HepG2 (cell line): ENCODE measurements at regions not wholly inside any gene's neighbourhood (a gene's known extent, or its start where the extent isn't known, plus 50 kb on each side); places are given as distances from the start of the nearest gene placed in this dataset.

Source experiments
- ATAC-seq: fragments of 200-7000 bp; cut with Tn5 transposase; 3 replicates; pipeline ENCODE4 v1.9.1; 2020; ENCODE audit warnings: mild to moderate bottlenecking, moderate library complexity
- BruUV-seq: library from RNA; stranded (reverse); fragments of 400-500 nt; replicated peaks from 2 replicates; lab custom pipeline; 2021; lab: Mats Ljungman, UMichigan
- CTCF ChIA-PET: fragments of 300-600 bp; formaldehyde crosslinking; extraction: SDS; loops from one replicate; lab custom pipeline; 2021; ENCODE audit warnings: low total read pairs, inconsistent platforms, low intra/inter-chr PET ratio; lab: Yijun Ruan, JAX
- POLR2A ChIA-PET: fragments of 350-600 bp; sonication (Branson Sonifier 250); formaldehyde crosslinking; loops from one replicate; lab custom pipeline; 2020; ENCODE audit warnings: antibody characterized with exemption, inconsistent platforms; lab: Yijun Ruan, JAX
- DNase-seq: peaks from one replicate; pipeline ENCODE4 v3.0.0-alpha.2; 2015; ENCODE audit warnings: low spot score
- FAIRE-seq: peaks from 3 replicates; lab custom pipeline; 2011; peaks lifted over from hg19 to GRCh38; lab: Jason Lieb, UNC
- H2AFZ ChIP-seq: one replicate; pipeline ENCODE4 v1.6.1; 2011; ENCODE audit warnings: low read length, inconsistent platforms
- H3K27ac ChIP-seq: fragments of 300-600 bp; 3 replicates; pipeline ENCODE4 v1.8.0; 2011; ENCODE audit warnings: mixed run types, mild to moderate bottlenecking, mixed read lengths, low read length, inconsistent platforms; ENCODE audit not compliant: insufficient read depth; ENCODE audit errors: extremely low read length
- H3K27me3 ChIP-seq, 2 experiments: fragments of 200-600 bp in 1 of 2; 2 replicates in 1 of 2; 3 replicates in 1 of 2; pipeline versions ENCODE4 v1.6.0 to v1.8.0; 2011; ENCODE audit warnings: low read length in 2 of 2, mild to moderate bottlenecking in 2 of 2, moderate library complexity in 2 of 2, inconsistent platforms in 1 of 2; ENCODE audit not compliant: insufficient read depth in 2 of 2, control insufficient read depth in 1 of 2
- H3K36me3 ChIP-seq, 2 experiments: fragments of 200-600 bp in 1 of 2; replicated peaks in 1 of 2; 2 replicates in 1 of 2; 3 replicates in 1 of 2; pipeline versions ENCODE4 v1.5.1 to v1.8.0; 2011; ENCODE audit warnings: low read length in 2 of 2, inconsistent platforms in 1 of 2; ENCODE audit not compliant: insufficient read depth in 2 of 2, control insufficient read depth in 1 of 2
- H3K4me1 ChIP-seq: 2 replicates; pipeline ENCODE4 v1.5.1; 2012; ENCODE audit warnings: low read length, inconsistent platforms; ENCODE audit not compliant: insufficient read depth
- H3K4me2 ChIP-seq: 2 replicates; pipeline ENCODE4 v1.6.0; 2011; ENCODE audit warnings: low read depth, low read length, inconsistent platforms
- H3K4me3 ChIP-seq, 3 experiments: fragments of 200-600 bp in 1 of 3; sonication (generic), shearing (Covaris generic) in 1 of 3; replicated peaks in 1 of 3; 2 replicates each; pipeline ENCODE4 v1.5.1; 2011 to 2016; ENCODE audit warnings: low read length in 3 of 3, inconsistent platforms in 2 of 3, low read depth in 2 of 3, mild to moderate bottlenecking in 2 of 3, control low read depth in 1 of 3, mixed read lengths in 1 of 3; ENCODE audit not compliant: insufficient read depth in 1 of 3
- H3K79me2 ChIP-seq: one replicate; pipeline ENCODE4 v1.6.1; 2011; ENCODE audit warnings: low read length, inconsistent platforms; ENCODE audit not compliant: insufficient read depth
- H3K9ac ChIP-seq: 2 replicates; pipeline ENCODE4 v1.6.0; 2011; ENCODE audit warnings: mild to moderate bottlenecking, low read depth, low read length, inconsistent platforms; ENCODE audit not compliant: insufficient read depth
- H3K9me3 ChIP-seq: 2 replicates; pipeline ENCODE4 v1.5.1; 2012; ENCODE audit warnings: mild to moderate bottlenecking, low read length
- H4K20me1 ChIP-seq: 2 replicates; pipeline ENCODE4 v1.6.0; 2011; ENCODE audit warnings: inconsistent platforms, mild to moderate bottlenecking, low read length, moderate library complexity; ENCODE audit not compliant: insufficient read depth
- CBX1 ChIP-seq: IDR thresholded peaks from one replicate; pipeline ENCODE4 v1.6.1; 2016; ENCODE audit warnings: antibody characterized with exemption, low read depth
- LCORL ChIP-seq, 2 experiments: fragments of 450-650 bp in 1 of 2; sonication (generic) in 1 of 2; formaldehyde crosslinking in 1 of 2; IDR thresholded peaks; 2 replicates each; pipeline versions ENCODE4 v1.5.0 to v1.6.1; 2017 to 2020; ENCODE audit warnings: antibody characterized with exemption in 1 of 2, missing genetic modification reagents in 1 of 2
- MTF1 ChIP-seq: sonication (generic); formaldehyde crosslinking; IDR thresholded peaks from 2 replicates; pipeline ENCODE4 v1.5.0; 2020; ENCODE audit warnings: missing genetic modification reagents
- ONECUT2 ChIP-seq: sonication (generic); formaldehyde crosslinking; IDR thresholded peaks from 2 replicates; pipeline ENCODE4 v1.4.0; 2020; ENCODE audit warnings: missing genetic modification reagents
- PAWR ChIP-seq: sonication (generic); formaldehyde crosslinking; IDR thresholded peaks from 2 replicates; pipeline ENCODE4 v1.4.0; 2020; ENCODE audit warnings: missing genetic modification reagents, mild to moderate bottlenecking, borderline replicate concordance
- POLR2A ChIP-seq, 2 experiments: IDR thresholded peaks; 2 replicates each; pipeline ENCODE4 v1.6.1; 2011; ENCODE audit warnings: low read depth in 2 of 2, low read length in 2 of 2, mild to moderate bottlenecking in 1 of 2, moderate library complexity in 1 of 2; ENCODE audit not compliant: insufficient read depth in 1 of 2
- SP140L ChIP-seq: sonication (generic); formaldehyde crosslinking; IDR thresholded peaks from 2 replicates; pipeline ENCODE4 v1.4.0; 2020; ENCODE audit warnings: missing genetic modification reagents, borderline replicate concordance
- THYN1 ChIP-seq: sonication (generic); formaldehyde crosslinking; IDR thresholded peaks from 2 replicates; pipeline ENCODE4 v1.8.1; 2023; ENCODE audit warnings: low read depth, mild to moderate bottlenecking, moderate library complexity, missing genetic modification reagents, borderline replicate concordance
- ZNF652 ChIP-seq: IDR thresholded peaks from 2 replicates; pipeline ENCODE4 v1.6.1; 2016; ENCODE audit warnings: low read depth, borderline replicate concordance
- ZNF670 ChIP-seq: sonication (generic); formaldehyde crosslinking; IDR thresholded peaks from 2 replicates; pipeline ENCODE4 v1.8.0; 2022; ENCODE audit warnings: mild to moderate bottlenecking, missing genetic modification reagents, borderline replicate concordance
- ZNF839 ChIP-seq: sonication (generic); formaldehyde crosslinking; IDR thresholded peaks from 2 replicates; pipeline ENCODE4 v1.4.0; 2020; ENCODE audit warnings: missing genetic modification reagents, mild to moderate bottlenecking, borderline replicate concordance
- WGBS: methylation state at CpG from one replicate; pipeline ENCODE4 v1.1.6; 2017; ENCODE audit warnings: low lambda C conversion rate; 5-methylcytosine and 5-hydroxymethylcytosine counted together
- in situ Hi-C: cut with HindIII; loops from 2 replicates; pipeline ENCODE4 v1.10.0; 2017; ENCODE audit warnings: low pct_unique_long_range_greater_than_20kb; ENCODE audit not compliant: extremely low pct_ligation_motif_present
- intact Hi-C: fragments of 100-400 bp; cut with micrococcal nuclease; formaldehyde crosslinking; loops from one replicate; pipeline ENCODE4 v1.10.0; 2022; ENCODE audit not compliant: unreplicated experiment
- TF ChIP-seq, protein P1 (sequence below), 2 experiments: sonication (generic) in 1 of 2; formaldehyde crosslinking in 1 of 2; IDR thresholded peaks; 2 replicates each; pipeline versions ENCODE4 v1.4.0 to v1.6.1; 2016 to 2020; ENCODE audit warnings: borderline replicate concordance in 1 of 2, low read depth in 1 of 2, mild to moderate bottlenecking in 1 of 2, missing genetic modification reagents in 1 of 2
- TF ChIP-seq, protein P2 (sequence below): sonication (generic); formaldehyde crosslinking; IDR thresholded peaks from 2 replicates; pipeline ENCODE4 v1.8.0; 2022; ENCODE audit warnings: missing genetic modification reagents, mild to moderate bottlenecking, moderate library complexity, borderline replicate concordance
- TF ChIP-seq, protein P3 (sequence below): sonication (generic); formaldehyde crosslinking; IDR thresholded peaks from 2 replicates; pipeline ENCODE4 v1.4.0; 2020; ENCODE audit warnings: missing genetic modification reagents, borderline replicate concordance

DNA sequence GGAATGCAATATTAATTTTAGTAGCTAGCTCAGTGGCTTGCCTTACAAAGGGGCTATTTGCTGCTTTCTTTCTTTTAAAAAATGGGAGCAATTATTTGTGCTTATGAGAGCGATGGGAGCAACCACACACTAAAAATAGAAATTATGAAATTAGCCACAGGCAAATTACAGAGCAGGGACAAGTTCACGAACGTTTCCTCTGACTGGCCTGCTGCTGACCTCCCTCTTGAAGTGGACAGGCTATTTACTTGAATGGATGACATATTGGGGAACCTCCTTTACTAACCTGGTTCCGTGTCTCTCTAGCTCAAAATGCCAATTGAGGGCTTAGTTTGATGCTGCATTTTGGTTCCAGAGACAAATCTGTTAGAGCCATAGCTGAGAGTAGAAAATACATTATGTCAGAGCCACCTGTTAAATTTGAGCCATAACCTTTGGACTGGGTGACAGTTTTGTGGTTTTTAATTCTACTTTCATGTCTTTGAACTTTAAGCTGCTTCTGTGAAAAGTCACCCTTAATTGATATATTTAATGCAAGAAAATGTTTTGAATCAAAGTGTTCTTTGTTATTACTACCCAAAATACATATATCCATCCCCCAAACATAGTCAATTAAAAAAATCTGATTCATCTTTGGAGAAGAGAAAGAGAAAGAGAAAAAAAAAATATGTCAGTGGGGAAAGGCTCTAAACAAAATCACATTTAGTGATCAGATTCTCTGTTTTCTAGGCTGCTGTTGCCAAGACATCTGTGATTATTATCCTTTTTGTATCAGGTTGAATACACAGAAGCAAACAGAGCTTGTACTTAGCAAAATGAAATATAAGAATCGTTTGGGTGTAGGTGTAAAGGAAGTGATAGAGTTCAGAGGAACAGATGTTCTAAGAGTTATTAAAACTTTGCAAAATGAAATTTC is 351.9 kb downstream of the ADGRL2 start (continued):
- TF ChIP-seq SP140L (CRISPR knock-in tag) = no peak

DNA sequence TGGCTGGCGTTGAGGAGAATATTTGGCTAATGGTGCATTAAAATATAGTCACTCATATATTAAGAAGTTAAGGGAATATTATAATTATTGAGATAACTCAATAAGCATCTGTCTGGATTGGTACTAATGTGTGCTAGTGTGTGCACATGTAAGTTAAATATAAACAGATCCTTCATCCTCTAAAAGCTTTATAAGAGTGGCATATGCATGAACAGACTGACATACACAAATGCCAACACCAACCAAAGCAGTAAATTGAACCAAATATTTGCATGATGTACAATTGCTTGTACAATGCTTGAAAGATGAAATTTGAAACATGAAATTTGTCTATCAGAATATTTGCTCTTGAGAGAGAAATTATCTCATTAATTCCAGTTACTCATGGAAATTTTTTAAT is 344.9 kb downstream of the ADGRL2 start:
- WGBS = 4% methylated on average over 1 of the region's 1 CpG
- Histone ChIP-seq H3K27me3 (no peaks in the 10 kb centered on the region), H3K9me3 (peaks cover 58% of the 10 kb centered on the region), H3K4me3 (no peak overlapping the region), H3K36me3 (no peaks in the 10 kb centered on the region), H2AFZ (no peak overlapping the region), H3K79me2 (no peaks in the 10 kb centered on the region), H3K4me2 (no peak overlapping the region), H3K4me1 (no peaks in the 10 kb centered on the region), H4K20me1 (no peaks in the 10 kb centered on the region), H3K27ac (no peak overlapping the region), H3K9ac (no peak overlapping the region)
- DNase-seq (no peak), ATAC-seq (no peak), FAIRE-seq (no peak)
- in situ Hi-C loops = no loop called here
- intact Hi-C loops = no loop called here
- CTCF ChIA-PET = no interaction called here
- POLR2A ChIA-PET = no interaction called here
- BruUV-seq = no TSS peak
- TF ChIP-seq, protein P1, sequence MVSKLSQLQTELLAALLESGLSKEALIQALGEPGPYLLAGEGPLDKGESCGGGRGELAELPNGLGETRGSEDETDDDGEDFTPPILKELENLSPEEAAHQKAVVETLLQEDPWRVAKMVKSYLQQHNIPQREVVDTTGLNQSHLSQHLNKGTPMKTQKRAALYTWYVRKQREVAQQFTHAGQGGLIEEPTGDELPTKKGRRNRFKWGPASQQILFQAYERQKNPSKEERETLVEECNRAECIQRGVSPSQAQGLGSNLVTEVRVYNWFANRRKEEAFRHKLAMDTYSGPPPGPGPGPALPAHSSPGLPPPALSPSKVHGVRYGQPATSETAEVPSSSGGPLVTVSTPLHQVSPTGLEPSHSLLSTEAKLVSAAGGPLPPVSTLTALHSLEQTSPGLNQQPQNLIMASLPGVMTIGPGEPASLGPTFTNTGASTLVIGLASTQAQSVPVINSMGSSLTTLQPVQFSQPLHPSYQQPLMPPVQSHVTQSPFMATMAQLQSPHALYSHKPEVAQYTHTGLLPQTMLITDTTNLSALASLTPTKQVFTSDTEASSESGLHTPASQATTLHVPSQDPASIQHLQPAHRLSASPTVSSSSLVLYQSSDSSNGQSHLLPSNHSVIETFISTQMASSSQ (IDR thresholded peaks at IDR 0.05; ENCODE audit: low read depth) = no peak
- TF ChIP-seq, protein P1 (CRISPR knock-in tag; IDR thresholded peaks at IDR 0.05; ENCODE audit: borderline replicate concordance) = no peak
- TF ChIP-seq ZNF839 (CRISPR knock-in tag) (no peak), ZNF652 (CRISPR knock-in tag) (no peak), ZNF670 (CRISPR knock-in tag) (no peak), ONECUT2 (CRISPR knock-in tag) (no peak), MTF1 (no peak), POLR2A (IDR thresholded peaks at IDR 0.05; ENCODE audit: insufficient read depth in 1 of 2, low read depth in 2 of 2, low read length in 2 of 2) (no peak), LCORL (IDR thresholded peaks at IDR 0.05) (no peak), LCORL (CRISPR knock-in tag; IDR thresholded peaks at IDR 0.05) (no peak), PAWR (CRISPR knock-in tag) (no peak), CBX1 (no peak), THYN1 (no peak)
- TF ChIP-seq, protein P2, sequence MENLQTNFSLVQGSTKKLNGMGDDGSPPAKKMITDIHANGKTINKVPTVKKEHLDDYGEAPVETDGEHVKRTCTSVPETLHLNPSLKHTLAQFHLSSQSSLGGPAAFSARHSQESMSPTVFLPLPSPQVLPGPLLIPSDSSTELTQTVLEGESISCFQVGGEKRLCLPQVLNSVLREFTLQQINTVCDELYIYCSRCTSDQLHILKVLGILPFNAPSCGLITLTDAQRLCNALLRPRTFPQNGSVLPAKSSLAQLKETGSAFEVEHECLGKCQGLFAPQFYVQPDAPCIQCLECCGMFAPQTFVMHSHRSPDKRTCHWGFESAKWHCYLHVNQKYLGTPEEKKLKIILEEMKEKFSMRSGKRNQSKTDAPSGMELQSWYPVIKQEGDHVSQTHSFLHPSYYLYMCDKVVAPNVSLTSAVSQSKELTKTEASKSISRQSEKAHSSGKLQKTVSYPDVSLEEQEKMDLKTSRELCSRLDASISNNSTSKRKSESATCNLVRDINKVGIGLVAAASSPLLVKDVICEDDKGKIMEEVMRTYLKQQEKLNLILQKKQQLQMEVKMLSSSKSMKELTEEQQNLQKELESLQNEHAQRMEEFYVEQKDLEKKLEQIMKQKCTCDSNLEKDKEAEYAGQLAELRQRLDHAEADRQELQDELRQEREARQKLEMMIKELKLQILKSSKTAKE (CRISPR knock-in tag) = no peak
- TF ChIP-seq, protein P3, sequence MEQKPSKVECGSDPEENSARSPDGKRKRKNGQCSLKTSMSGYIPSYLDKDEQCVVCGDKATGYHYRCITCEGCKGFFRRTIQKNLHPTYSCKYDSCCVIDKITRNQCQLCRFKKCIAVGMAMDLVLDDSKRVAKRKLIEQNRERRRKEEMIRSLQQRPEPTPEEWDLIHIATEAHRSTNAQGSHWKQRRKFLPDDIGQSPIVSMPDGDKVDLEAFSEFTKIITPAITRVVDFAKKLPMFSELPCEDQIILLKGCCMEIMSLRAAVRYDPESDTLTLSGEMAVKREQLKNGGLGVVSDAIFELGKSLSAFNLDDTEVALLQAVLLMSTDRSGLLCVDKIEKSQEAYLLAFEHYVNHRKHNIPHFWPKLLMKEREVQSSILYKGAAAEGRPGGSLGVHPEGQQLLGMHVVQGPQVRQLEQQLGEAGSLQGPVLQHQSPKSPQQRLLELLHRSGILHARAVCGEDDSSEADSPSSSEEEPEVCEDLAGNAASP (CRISPR knock-in tag) = no peak
